Tibial nerve (tissue), 4 donors: ENCODE measurements at regions not wholly inside any gene's neighbourhood (a gene's known extent, or its start where the extent isn't known, plus 50 kb on each side); places are given as distances from the start of the nearest gene placed in this dataset.

Source experiments
- DNase-seq, 2 donors: peaks; one replicate each; pipeline ENCODE4 v3.0.0-alpha.2; 2019; ENCODE audit warnings: low spot score in 2 of 2
- H3K27ac ChIP-seq, 4 donors: fragments of 200-600 bp; sonication (generic) in 3 of 4; one replicate each; pipeline ENCODE4 v1.5.1; 2017 to 2019; ENCODE audit warnings: mild to moderate bottlenecking in 1 of 4
- H3K27me3 ChIP-seq, 2 donors: fragments of 200-600 bp; sonication (generic) in 1 of 2; one replicate each; pipeline versions ENCODE4 v1.5.1 to v1.6.0; 2017 to 2019
- H3K36me3 ChIP-seq, 3 donors: fragments of 200-600 bp; sonication (generic); one replicate each; pipeline ENCODE4 v1.5.1; 2018 to 2019
- H3K4me1 ChIP-seq, 4 donors: fragments of 200-600 bp; sonication (generic) in 3 of 4; one replicate each; pipeline ENCODE4 v1.5.1; 2017 to 2019
- H3K4me3 ChIP-seq, 4 donors: fragments of 200-600 bp; sonication (generic) in 3 of 4; one replicate each; pipeline ENCODE4 v1.5.1; 2017 to 2019; ENCODE audit warnings: mild to moderate bottlenecking in 1 of 4, moderate library complexity in 1 of 4
- H3K9me3 ChIP-seq, 4 donors: fragments of 200-600 bp; sonication (generic) in 3 of 4; one replicate each; pipeline ENCODE4 v1.5.1; 2017 to 2019
- CTCF ChIP-seq, 5 experiments: fragments of 200-600 bp in 3 of 5; fragments of 450-650 bp in 2 of 5; sonication (generic) in 3 of 5; IDR thresholded peaks; one replicate each; pipeline ENCODE4 v1.5.1; 2016 to 2019; ENCODE audit warnings: antibody characterized with exemption in 5 of 5, mild to moderate bottlenecking in 3 of 5, moderate library complexity in 2 of 5
- EP300 ChIP-seq, 2 donors: sonication (generic); formaldehyde crosslinking; IDR thresholded peaks; one replicate each; pipeline ENCODE4 v1.6.1; 2017; ENCODE audit warnings: antibody characterized with exemption in 2 of 2, mild to moderate bottlenecking in 1 of 2
- POLR2A ChIP-seq, 2 donors: fragments of 450-650 bp; IDR thresholded peaks; one replicate each; pipeline ENCODE4 v1.6.1; 2017; ENCODE audit warnings: antibody characterized with exemption in 2 of 2, mild to moderate bottlenecking in 2 of 2, moderate library complexity in 2 of 2
- WGBS, 2 donors: methylation state at CpG; one replicate each; pipeline ENCODE4 v1.1.5; 2018; 5-methylcytosine and 5-hydroxymethylcytosine counted together

- TF ChIP-seq CTCF (IDR thresholded peaks at IDR 0.05) = no peak
- no peak for TF ChIP-seq EP300 (IDR thresholded peaks at IDR 0.05)
- no peak for TF ChIP-seq POLR2A (IDR thresholded peaks at IDR 0.05)
- peak overlapping the region in 1 of 4 donors; percentile 44 for H3K27ac ChIP-seq
- no peak overlapping the region for H3K4me3 ChIP-seq
- no peaks in the 10 kb centered on the region for H3K27me3 ChIP-seq
- DNase-seq = no peak
- no peaks in the 10 kb centered on the region for H3K36me3 ChIP-seq
- H3K4me1 ChIP-seq = peaks cover 0 to 6% (median 0%) of the 10 kb centered on the region in 4 donors
- no peaks in the 10 kb centered on the region for H3K9me3 ChIP-seq
- 61% methylated on average over 12 of the region's 12 CpGs for WGBS, 2 donors
These were observed 185.0 kb upstream of the SGK1 start for GRCh38 chr6:134502614-134503549.

- H3K9me3 ChIP-seq = no peaks in the 10 kb centered on the region
- TF ChIP-seq POLR2A (IDR thresholded peaks at IDR 0.05) = no peak
- TF ChIP-seq CTCF (IDR thresholded peaks at IDR 0.05) = no peak
- TF ChIP-seq EP300 (IDR thresholded peaks at IDR 0.05) = no peak
- H3K4me1 ChIP-seq = no peaks in the 10 kb centered on the region
- H3K4me3 ChIP-seq = no peak overlapping the region
- no peaks in the 10 kb centered on the region for H3K27me3 ChIP-seq
- no peaks in the 10 kb centered on the region for H3K36me3 ChIP-seq
- H3K27ac ChIP-seq = no peak overlapping the region
- WGBS, 2 donors = 75 to 92% methylated on average over 5 to 9 of the region's 9 CpGs
- DNase-seq = no peak
These were observed 178.0 kb upstream of the SGK1 start for GRCh38 chr6:134495890-134496248.

GRCh38 chr6:134495203-134495889, 177.4 kb upstream of the SGK1 start:
- TF ChIP-seq POLR2A (IDR thresholded peaks at IDR 0.05) (no peak), CTCF (IDR thresholded peaks at IDR 0.05) (no peak), EP300 (IDR thresholded peaks at IDR 0.05) (no peak)
- H3K36me3 ChIP-seq = no peaks in the 10 kb centered on the region
- H3K27me3 ChIP-seq = no peaks in the 10 kb centered on the region
- WGBS, 2 donors = 90 to 95% methylated on average over 1 of the region's 1 CpG
- H3K27ac ChIP-seq = no peak overlapping the region
- no peak overlapping the region for H3K4me3 ChIP-seq
- DNase-seq = no peak
- no peaks in the 10 kb centered on the region for H3K4me1 ChIP-seq
- H3K9me3 ChIP-seq = no peaks in the 10 kb centered on the region

- H3K27me3 ChIP-seq = no peaks in the 10 kb centered on the region
- DNase-seq = no peak
- H3K36me3 ChIP-seq = no peaks in the 10 kb centered on the region
- H3K4me3 ChIP-seq = no peak overlapping the region
- 84 to 91% methylated on average over 3 of the region's 3 CpGs for WGBS, 2 donors
- H3K27ac ChIP-seq = no peak overlapping the region
- H3K9me3 ChIP-seq = no peaks in the 10 kb centered on the region
- TF ChIP-seq EP300 (IDR thresholded peaks at IDR 0.05) = no peak
- no peak for TF ChIP-seq POLR2A (IDR thresholded peaks at IDR 0.05)
- no peak for TF ChIP-seq CTCF (IDR thresholded peaks at IDR 0.05)
- H3K4me1 ChIP-seq = no peaks in the 10 kb centered on the region
These were observed 175.9 kb upstream of the SGK1 start for GRCh38 chr6:134493789-134494188.

- Histone ChIP-seq H3K27ac (no peak overlapping the region), H3K4me3 (no peak overlapping the region), H3K36me3 (no peaks in the 10 kb centered on the region), H3K4me1 (no peaks in the 10 kb centered on the region), H3K9me3 (no peaks in the 10 kb centered on the region), H3K27me3 (no peaks in the 10 kb centered on the region)
- no peak for DNase-seq
- TF ChIP-seq POLR2A (IDR thresholded peaks at IDR 0.05) = no peak
- TF ChIP-seq EP300 (IDR thresholded peaks at IDR 0.05) = no peak
- no peak for TF ChIP-seq CTCF (IDR thresholded peaks at IDR 0.05)
- WGBS, 2 donors = 66 to 79% methylated on average over 2 of the region's 2 CpGs
These were observed 173.6 kb upstream of the SGK1 start for GRCh38 chr6:134491477-134491876.
